HL-60 (cell line): ENCODE measurements at regions not wholly inside any gene's neighbourhood (a gene's known extent, or its start where the extent isn't known, plus 50 kb on each side); places are given as distances from the start of the nearest gene placed in this dataset.

ENCODE experiments used
- POLR2AphosphoS5 ChIP-seq: IDR thresholded peaks from 2 replicates; pipeline ENCODE4 v1.6.1; 2012; ENCODE audit warnings: low read depth
- SPI1 ChIP-seq: IDR thresholded peaks from 2 replicates; pipeline ENCODE4 v1.6.1; 2012; ENCODE audit warnings: low read depth, mild to moderate bottlenecking, borderline replicate concordance
- TF ChIP-seq, protein P1 (sequence below): IDR thresholded peaks from one replicate; pipeline ENCODE4 v1.5.1; 2011; ENCODE audit warnings: low read length, control low read depth, inconsistent platforms; ENCODE audit not compliant: insufficient read depth
- TF ChIP-seq, protein P2 (sequence below): IDR thresholded peaks from 2 replicates; pipeline ENCODE4 v1.6.1; 2012; ENCODE audit warnings: low read depth; ENCODE audit not compliant: insufficient replicate concordance

DNA sequence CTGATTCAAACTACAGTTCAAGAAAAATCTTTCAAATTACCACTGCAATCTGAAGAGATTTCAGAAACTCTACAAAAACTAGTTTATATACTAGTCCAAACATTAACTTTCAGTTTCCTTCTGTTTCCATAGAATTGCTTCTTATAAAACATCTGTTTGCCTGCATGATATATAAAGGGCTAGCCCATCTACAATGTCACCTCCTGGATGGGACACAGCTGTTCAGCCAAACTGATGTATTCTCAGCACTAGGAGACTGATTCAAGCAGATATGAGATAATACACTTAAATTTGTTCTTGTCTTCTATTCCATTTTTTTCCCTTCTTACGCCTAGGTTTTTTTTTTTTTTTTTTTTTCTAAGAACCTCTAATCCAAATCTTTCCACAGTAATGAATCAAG is 1569.7 kb upstream of the IGFBP7 start:
- TF ChIP-seq, protein P1, sequence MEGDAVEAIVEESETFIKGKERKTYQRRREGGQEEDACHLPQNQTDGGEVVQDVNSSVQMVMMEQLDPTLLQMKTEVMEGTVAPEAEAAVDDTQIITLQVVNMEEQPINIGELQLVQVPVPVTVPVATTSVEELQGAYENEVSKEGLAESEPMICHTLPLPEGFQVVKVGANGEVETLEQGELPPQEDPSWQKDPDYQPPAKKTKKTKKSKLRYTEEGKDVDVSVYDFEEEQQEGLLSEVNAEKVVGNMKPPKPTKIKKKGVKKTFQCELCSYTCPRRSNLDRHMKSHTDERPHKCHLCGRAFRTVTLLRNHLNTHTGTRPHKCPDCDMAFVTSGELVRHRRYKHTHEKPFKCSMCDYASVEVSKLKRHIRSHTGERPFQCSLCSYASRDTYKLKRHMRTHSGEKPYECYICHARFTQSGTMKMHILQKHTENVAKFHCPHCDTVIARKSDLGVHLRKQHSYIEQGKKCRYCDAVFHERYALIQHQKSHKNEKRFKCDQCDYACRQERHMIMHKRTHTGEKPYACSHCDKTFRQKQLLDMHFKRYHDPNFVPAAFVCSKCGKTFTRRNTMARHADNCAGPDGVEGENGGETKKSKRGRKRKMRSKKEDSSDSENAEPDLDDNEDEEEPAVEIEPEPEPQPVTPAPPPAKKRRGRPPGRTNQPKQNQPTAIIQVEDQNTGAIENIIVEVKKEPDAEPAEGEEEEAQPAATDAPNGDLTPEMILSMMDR = no peak
- TF ChIP-seq SPI1 (no peak), POLR2AphosphoS5 (no peak)
- TF ChIP-seq, protein P2, sequence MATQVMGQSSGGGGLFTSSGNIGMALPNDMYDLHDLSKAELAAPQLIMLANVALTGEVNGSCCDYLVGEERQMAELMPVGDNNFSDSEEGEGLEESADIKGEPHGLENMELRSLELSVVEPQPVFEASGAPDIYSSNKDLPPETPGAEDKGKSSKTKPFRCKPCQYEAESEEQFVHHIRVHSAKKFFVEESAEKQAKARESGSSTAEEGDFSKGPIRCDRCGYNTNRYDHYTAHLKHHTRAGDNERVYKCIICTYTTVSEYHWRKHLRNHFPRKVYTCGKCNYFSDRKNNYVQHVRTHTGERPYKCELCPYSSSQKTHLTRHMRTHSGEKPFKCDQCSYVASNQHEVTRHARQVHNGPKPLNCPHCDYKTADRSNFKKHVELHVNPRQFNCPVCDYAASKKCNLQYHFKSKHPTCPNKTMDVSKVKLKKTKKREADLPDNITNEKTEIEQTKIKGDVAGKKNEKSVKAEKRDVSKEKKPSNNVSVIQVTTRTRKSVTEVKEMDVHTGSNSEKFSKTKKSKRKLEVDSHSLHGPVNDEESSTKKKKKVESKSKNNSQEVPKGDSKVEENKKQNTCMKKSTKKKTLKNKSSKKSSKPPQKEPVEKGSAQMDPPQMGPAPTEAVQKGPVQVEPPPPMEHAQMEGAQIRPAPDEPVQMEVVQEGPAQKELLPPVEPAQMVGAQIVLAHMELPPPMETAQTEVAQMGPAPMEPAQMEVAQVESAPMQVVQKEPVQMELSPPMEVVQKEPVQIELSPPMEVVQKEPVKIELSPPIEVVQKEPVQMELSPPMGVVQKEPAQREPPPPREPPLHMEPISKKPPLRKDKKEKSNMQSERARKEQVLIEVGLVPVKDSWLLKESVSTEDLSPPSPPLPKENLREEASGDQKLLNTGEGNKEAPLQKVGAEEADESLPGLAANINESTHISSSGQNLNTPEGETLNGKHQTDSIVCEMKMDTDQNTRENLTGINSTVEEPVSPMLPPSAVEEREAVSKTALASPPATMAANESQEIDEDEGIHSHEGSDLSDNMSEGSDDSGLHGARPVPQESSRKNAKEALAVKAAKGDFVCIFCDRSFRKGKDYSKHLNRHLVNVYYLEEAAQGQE = no peak
